CD4-positive, alpha-beta T cell (primary cell): ENCODE measurements at regions not wholly inside any gene's neighbourhood (a gene's known extent, or its start where the extent isn't known, plus 50 kb on each side); places are given as distances from the start of the nearest gene placed in this dataset.

Experiments used
- ATAC-seq: fragments of 200-7000 bp; cut with Tn5 transposase; one replicate; pipeline ENCODE4 v1.10.0; 2022; ENCODE audit warnings: mild to moderate bottlenecking; ENCODE audit not compliant: poor library complexity
- CTCF ChIA-PET: fragments of 350-600 bp; sonication (Branson Sonifier 250); formaldehyde crosslinking; loops from one replicate; lab custom pipeline; 2021; ENCODE audit warnings: antibody characterized with exemption, inconsistent platforms; lab: Charles Lee
- POLR2A ChIA-PET: fragments of 350-600 bp; sonication (Branson Sonifier 250); formaldehyde crosslinking; loops from one replicate; lab custom pipeline; 2021; ENCODE audit warnings: antibody characterized with exemption, inconsistent platforms; lab: Charles Lee
- DNase-seq, 14 experiments: peaks; one replicate each; pipeline ENCODE4 v3.0.0-alpha.2; 2013 to 2020; ENCODE audit warnings: mixed read lengths in 2 of 14
- H3K27ac ChIP-seq, 2 donors: one replicate each; pipeline versions ENCODE4 v1.5.1 to v1.7.0; 2013; ENCODE audit warnings: low read length in 2 of 2, low read depth in 1 of 2, mild to moderate bottlenecking in 1 of 2
- H3K27me3 ChIP-seq, 2 experiments: 1 replicate in 1 of 2; 2 replicates in 1 of 2; pipeline versions ENCODE4 v1.6.1 to v1.7.0; 2013; ENCODE audit warnings: low read length in 2 of 2, control low read depth in 1 of 2, mild to moderate bottlenecking in 1 of 2, moderate library complexity in 1 of 2; ENCODE audit not compliant: insufficient read depth in 2 of 2, control insufficient read depth in 1 of 2
- H3K36me3 ChIP-seq: one replicate; pipeline ENCODE4 v1.6.1; 2013; ENCODE audit warnings: low read length, control low read depth; ENCODE audit not compliant: insufficient read depth
- H3K4me1 ChIP-seq: one replicate; pipeline ENCODE4 v1.6.1; 2013; ENCODE audit warnings: low read length, control low read depth; ENCODE audit not compliant: insufficient read depth
- H3K4me3 ChIP-seq: one replicate; pipeline ENCODE4 v1.5.1; 2013; ENCODE audit warnings: mild to moderate bottlenecking, low read length, moderate library complexity
- H3K9me3 ChIP-seq, 2 experiments: 1 replicate in 1 of 2; 2 replicates in 1 of 2; pipeline versions ENCODE4 v1.6.1 to v1.7.0; 2013; ENCODE audit warnings: low read length in 2 of 2, mild to moderate bottlenecking in 2 of 2, control low read depth in 1 of 2, moderate library complexity in 1 of 2; ENCODE audit not compliant: control insufficient read depth in 1 of 2, insufficient read depth in 1 of 2
- H3K27ac Mint-ChIP-seq: one replicate; pipeline ENCODE4 v1.8.0; 2020; ENCODE audit warnings: mixed read lengths
- H3K27me3 Mint-ChIP-seq: one replicate; pipeline ENCODE4 v1.8.0; 2021; ENCODE audit warnings: mixed read lengths
- H3K36me3 Mint-ChIP-seq: one replicate; pipeline ENCODE4 v1.8.0; 2021; ENCODE audit warnings: low read depth, mixed read lengths
- H3K4me1 Mint-ChIP-seq: one replicate; pipeline ENCODE4 v1.8.0; 2021; ENCODE audit warnings: low read depth, mixed read lengths
- H3K4me3 Mint-ChIP-seq: one replicate; pipeline ENCODE4 v1.8.0; 2020; ENCODE audit warnings: mild to moderate bottlenecking, mixed read lengths
- H3K9me3 Mint-ChIP-seq: one replicate; pipeline ENCODE4 v1.8.0; 2020; ENCODE audit warnings: mixed read lengths
- CTCF ChIP-seq: fragments of 200-600 bp; IDR thresholded peaks from one replicate; pipeline ENCODE4 v1.8.0; 2022; ENCODE audit warnings: antibody characterized with exemption, mild to moderate bottlenecking
- intact Hi-C, 2 experiments: fragments of 100-400 bp; cut with DNase I in 1 of 2; cut with micrococcal nuclease in 1 of 2; formaldehyde crosslinking; loops; one replicate each; pipeline versions ENCODE4 v1.15.1 to v1.9.0; 2023 to 2025; cut with DNase I, micrococcal nuclease

- H3K9me3 Mint-ChIP-seq = peaks cover 14% of the 10 kb centered on the region
- Histone ChIP-seq H3K27ac (no peak overlapping the region), H3K27me3 (no peaks in the 10 kb centered on the region), H3K4me3 (no peak overlapping the region), H3K9me3 (peaks cover 0 to 17% of the 10 kb centered on the region in 2 experiments), H3K36me3 (no peaks in the 10 kb centered on the region), H3K4me1 (peaks cover 21% of the 10 kb centered on the region)
- ATAC-seq (no peak), DNase-seq (no peak)
- H3K36me3 Mint-ChIP-seq = no peaks in the 10 kb centered on the region
- TF ChIP-seq CTCF = no peak
- intact Hi-C loops = no loop called here
- H3K4me1 Mint-ChIP-seq = peaks cover 31% of the 10 kb centered on the region
- H3K27ac Mint-ChIP-seq = no peak overlapping the region
- CTCF ChIA-PET = no interaction called here
- POLR2A ChIA-PET = no interaction called here
- H3K27me3 Mint-ChIP-seq = no peaks in the 10 kb centered on the region
- H3K4me3 Mint-ChIP-seq = no peak overlapping the region
These were observed 97.9 kb downstream of the ZNF92 start for GRCh38 chr7:65471587-65471986.

DNA sequence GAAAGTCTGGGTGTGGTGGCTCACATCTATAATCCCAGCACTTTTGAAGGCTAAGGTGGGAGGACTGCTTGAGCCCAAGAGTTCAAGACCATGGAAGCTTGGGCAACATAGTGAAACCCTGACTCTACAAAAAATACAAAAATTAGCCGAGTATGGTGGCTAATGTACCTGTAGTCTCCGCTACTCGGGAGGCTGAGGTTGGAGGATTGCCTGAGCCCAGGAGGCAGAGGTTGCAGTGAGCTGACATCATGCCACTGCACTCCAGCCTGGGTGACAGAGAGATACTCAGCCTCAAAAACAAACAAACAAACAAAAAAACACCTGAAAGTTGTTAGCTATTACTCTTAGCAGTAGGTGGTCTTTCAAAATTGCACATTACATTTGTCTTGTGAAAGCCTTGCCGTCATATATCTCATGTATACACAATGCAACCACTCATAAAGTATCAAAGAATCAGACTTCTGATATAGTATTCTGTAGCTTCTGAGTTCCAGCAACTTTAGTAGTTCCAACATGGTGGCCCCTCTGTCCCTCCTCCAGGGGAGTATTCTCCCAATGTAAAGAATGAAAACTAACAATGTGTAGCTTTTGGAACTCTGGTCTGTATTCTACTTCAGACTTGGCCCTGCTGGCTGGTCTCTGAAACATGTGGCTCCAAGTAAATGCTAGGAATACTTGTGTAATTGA is 101.5 kb downstream of the ZNF92 start:
- CTCF ChIA-PET = no interaction called here
- Histone ChIP-seq H3K27ac (no peak overlapping the region), H3K4me3 (no peak overlapping the region), H3K27me3 (peaks cover 0 to 2% of the 10 kb centered on the region in 2 experiments), H3K4me1 (peaks cover 52% of the 10 kb centered on the region), H3K36me3 (no peaks in the 10 kb centered on the region), H3K9me3 (peaks cover 0 to 41% of the 10 kb centered on the region in 2 experiments)
- DNase-seq (peak in 1 of 14 experiments; percentile 4), ATAC-seq (no peak)
- no peak for TF ChIP-seq CTCF
- peaks cover 11% of the 10 kb centered on the region for H3K36me3 Mint-ChIP-seq
- intact Hi-C loops = no loop called here
- peaks cover 13% of the 10 kb centered on the region for H3K9me3 Mint-ChIP-seq
- H3K4me3 Mint-ChIP-seq = no peak overlapping the region
- POLR2A ChIA-PET = no interaction called here
- H3K27ac Mint-ChIP-seq = peak overlapping the region; percentile 63
- H3K4me1 Mint-ChIP-seq = peaks cover 47% of the 10 kb centered on the region
- H3K27me3 Mint-ChIP-seq = peaks cover 7% of the 10 kb centered on the region

DNA sequence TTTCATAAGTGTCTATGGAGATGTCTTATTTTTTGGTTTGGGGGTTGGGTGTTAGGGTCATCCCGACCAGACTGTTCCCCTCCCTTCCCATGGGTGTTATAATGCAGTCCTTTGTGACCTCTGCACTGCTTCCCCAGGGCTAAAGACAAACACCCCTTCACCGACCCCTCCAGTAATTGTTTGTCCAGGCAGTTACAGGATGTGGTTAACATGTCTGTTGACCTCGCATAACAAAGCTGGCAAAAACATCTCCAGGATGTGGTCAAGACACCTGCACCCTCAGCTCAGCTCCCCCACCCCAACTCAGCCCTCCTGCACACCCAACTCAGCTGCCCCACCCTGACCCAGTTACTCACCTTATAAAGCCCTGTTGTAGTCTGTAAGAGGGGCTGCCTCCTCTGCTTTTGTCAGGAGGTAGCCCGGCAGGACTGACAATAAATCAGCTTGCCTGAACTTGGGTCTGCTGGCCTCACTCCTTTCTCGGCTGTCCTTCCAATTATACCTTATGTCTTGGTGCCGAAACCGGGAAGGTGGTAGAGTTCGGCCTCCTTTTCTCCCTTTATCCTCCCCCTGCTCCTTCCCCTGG is 102.2 kb downstream of the ZNF92 start:
- intact Hi-C loops = no loop called here
- Histone ChIP-seq H3K27me3 (peaks cover 0 to 2% of the 10 kb centered on the region in 2 experiments), H3K4me3 (no peak overlapping the region), H3K27ac (no peak overlapping the region), H3K4me1 (peaks cover 57% of the 10 kb centered on the region), H3K9me3 (peaks cover 0 to 44% of the 10 kb centered on the region in 2 experiments), H3K36me3 (no peaks in the 10 kb centered on the region)
- peaks cover 7% of the 10 kb centered on the region for H3K27me3 Mint-ChIP-seq
- CTCF ChIA-PET = no interaction called here
- POLR2A ChIA-PET = no interaction called here
- peak; percentile 29 for ATAC-seq
- H3K36me3 Mint-ChIP-seq = peaks cover 11% of the 10 kb centered on the region
- H3K27ac Mint-ChIP-seq = peak overlapping the region; percentile 63
- H3K4me1 Mint-ChIP-seq = peaks cover 47% of the 10 kb centered on the region
- H3K4me3 Mint-ChIP-seq = peak overlapping the region; percentile 31
- peak in 7 of 14 experiments; percentile 7 to 78 (median 27) for DNase-seq
- H3K9me3 Mint-ChIP-seq = peaks cover 13% of the 10 kb centered on the region
- TF ChIP-seq CTCF = no peak
